T-helper 1 cell (primary cell): ENCODE measurements at regions not wholly inside any gene's neighbourhood (a gene's known extent, or its start where the extent isn't known, plus 50 kb on each side); places are given as distances from the start of the nearest gene placed in this dataset.

Experiments
- DNase-seq, 5 donors: peaks; one replicate each; pipeline ENCODE4 v3.0.0-alpha.2; 2012 to 2020

- no peak for DNase-seq
Measured at GRCh38 chr12:81809113-81809777, 50.1 kb upstream of the PPFIA2 start.
